ENCODE measurements at regions not wholly inside any gene's neighbourhood (a gene's known extent, or its start where the extent isn't known, plus 50 kb on each side); places are given as distances from the start of the nearest gene placed in this dataset.
"Not testable (repeated sequence)": the region's sequence is repeated elsewhere in the genome, so short reads cannot be mapped to it uniquely, and the experiment has no call there.

DNA sequence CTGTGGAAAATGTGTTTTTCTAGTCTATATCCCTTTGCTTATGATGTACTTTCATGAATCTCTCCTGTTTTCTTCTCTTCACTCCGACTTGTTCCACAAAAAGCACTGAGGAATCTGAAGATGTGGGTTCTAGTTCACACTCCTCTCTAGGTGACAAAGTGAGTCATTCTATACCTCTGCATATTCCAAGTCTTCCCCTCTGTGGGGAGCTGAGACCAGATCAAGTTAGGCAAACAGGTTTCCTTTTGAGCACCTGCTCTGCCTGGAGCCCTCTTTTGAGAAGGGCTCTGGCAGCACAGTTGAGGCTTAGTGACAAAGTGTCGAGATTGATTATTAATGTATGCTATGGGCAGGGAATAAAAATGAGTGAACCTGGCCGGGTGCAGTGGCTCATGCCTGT is 82.4 kb upstream of the VGLL4 start:
- Mint-ChIP-seq H3K27me3 (ENCODE audit: insufficient read depth, unreplicated experiment) (peaks cover 24% of the 10 kb centered on the region), H3K4me3 (ENCODE audit: unreplicated experiment) (no peak overlapping the region), H3K4me1 (ENCODE audit: insufficient read depth, unreplicated experiment) (peaks cover 15% of the 10 kb centered on the region), H3K9me3 (ENCODE audit: unreplicated experiment) (no peaks in the 10 kb centered on the region), H3K27ac (ENCODE audit: low read depth, unreplicated experiment) (no peak overlapping the region), H3K36me3 (ENCODE audit: insufficient read depth, unreplicated experiment) (no peaks in the 10 kb centered on the region)
- TF ChIP-seq, protein P1, sequence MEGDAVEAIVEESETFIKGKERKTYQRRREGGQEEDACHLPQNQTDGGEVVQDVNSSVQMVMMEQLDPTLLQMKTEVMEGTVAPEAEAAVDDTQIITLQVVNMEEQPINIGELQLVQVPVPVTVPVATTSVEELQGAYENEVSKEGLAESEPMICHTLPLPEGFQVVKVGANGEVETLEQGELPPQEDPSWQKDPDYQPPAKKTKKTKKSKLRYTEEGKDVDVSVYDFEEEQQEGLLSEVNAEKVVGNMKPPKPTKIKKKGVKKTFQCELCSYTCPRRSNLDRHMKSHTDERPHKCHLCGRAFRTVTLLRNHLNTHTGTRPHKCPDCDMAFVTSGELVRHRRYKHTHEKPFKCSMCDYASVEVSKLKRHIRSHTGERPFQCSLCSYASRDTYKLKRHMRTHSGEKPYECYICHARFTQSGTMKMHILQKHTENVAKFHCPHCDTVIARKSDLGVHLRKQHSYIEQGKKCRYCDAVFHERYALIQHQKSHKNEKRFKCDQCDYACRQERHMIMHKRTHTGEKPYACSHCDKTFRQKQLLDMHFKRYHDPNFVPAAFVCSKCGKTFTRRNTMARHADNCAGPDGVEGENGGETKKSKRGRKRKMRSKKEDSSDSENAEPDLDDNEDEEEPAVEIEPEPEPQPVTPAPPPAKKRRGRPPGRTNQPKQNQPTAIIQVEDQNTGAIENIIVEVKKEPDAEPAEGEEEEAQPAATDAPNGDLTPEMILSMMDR (IDR thresholded peaks at IDR 0.05; ENCODE audit: unreplicated experiment): no peak
- POLR2A ChIA-PET: no interaction called here
- CTCF ChIA-PET: interaction anchor here (0.7 kb wide), 1 partner anchor 490 kb away, joined by 3 read pairs; no protein-coding TSS in a partner anchor
- BruUV-seq (replicated peaks): no TSS peak
- intact Hi-C loops (cut with micrococcal nuclease): no loop called here
- DNase-seq (ENCODE audit: unreplicated experiment): no peak

DNA sequence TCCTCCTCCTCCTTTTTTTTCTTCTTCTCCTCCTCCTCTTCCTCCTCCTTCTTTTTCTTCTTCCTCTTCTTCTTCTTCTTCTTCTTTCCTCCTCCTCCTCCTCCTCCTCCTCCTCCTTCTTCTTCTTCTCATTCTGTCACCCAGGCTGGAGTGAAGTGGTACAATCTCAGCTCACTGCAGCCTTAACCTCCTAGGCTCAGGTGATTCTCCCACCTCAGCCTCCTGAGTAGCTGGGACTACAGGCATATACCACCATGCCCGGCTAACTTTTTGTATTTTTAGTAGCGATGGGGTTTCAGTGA is 81.6 kb upstream of the VGLL4 start:
- DNase-seq (ENCODE audit: unreplicated experiment); H3K36me3 Mint-ChIP-seq (ENCODE audit: insufficient read depth, unreplicated experiment); H3K9me3 Mint-ChIP-seq (ENCODE audit: unreplicated experiment); intact Hi-C loops (cut with micrococcal nuclease); BruUV-seq (replicated peaks); H3K27ac Mint-ChIP-seq (ENCODE audit: low read depth, unreplicated experiment); CTCF ChIA-PET; H3K4me3 Mint-ChIP-seq (ENCODE audit: unreplicated experiment): not testable (repeated sequence)
- H3K4me1 Mint-ChIP-seq (ENCODE audit: insufficient read depth, unreplicated experiment): peaks cover 19% of the 10 kb centered on the region
- POLR2A ChIA-PET: interaction anchor here (0.6 kb wide), 1 partner anchor 1528 kb away, joined by 3 read pairs; no protein-coding TSS in a partner anchor
- H3K27me3 Mint-ChIP-seq (ENCODE audit: insufficient read depth, unreplicated experiment): peaks cover 24% of the 10 kb centered on the region

DNA sequence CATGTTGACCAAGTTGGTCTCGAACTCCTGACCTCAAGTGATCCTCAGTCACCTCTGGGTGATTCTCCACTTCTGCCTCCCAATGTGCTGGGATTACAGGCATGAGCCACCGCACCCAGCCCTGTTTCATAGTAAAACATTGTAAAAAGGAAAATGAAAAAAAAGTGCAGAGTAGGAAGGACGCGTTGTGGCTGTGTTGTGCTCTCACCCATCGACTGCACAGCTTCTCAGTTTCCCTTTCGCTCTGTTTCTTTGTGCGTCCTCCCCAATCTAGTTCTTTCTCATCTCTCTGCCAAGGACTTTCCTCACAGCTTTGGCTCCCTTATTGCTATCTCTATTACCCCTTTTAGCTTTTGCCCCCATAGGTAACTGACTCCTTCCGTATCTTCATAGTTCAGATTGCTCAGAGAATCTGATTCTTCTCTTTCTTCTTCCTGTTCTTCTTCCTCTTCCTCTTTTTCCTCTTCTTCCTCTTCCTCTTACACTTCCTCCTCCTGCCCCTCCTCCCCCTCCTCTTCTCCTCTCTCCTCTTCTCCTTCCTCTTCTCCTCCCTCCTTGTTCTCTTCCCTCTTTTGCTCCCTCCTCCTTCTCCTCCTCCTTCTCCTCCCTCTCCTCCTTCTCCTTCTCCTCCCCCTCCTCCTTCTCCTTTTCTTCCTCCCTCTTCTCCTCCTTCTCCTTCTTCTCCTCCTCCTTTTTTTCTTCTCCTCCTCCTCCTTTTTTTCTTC is 81.1 kb upstream of the VGLL4 start:
- Mint-ChIP-seq H3K9me3 (ENCODE audit: unreplicated experiment) (no peaks in the 10 kb centered on the region), H3K36me3 (ENCODE audit: insufficient read depth, unreplicated experiment) (no peaks in the 10 kb centered on the region), H3K27me3 (ENCODE audit: insufficient read depth, unreplicated experiment) (peaks cover 24% of the 10 kb centered on the region), H3K4me1 (ENCODE audit: insufficient read depth, unreplicated experiment) (peaks cover 19% of the 10 kb centered on the region), H3K27ac (ENCODE audit: low read depth, unreplicated experiment) (no peak overlapping the region), H3K4me3 (ENCODE audit: unreplicated experiment) (no peak overlapping the region)
- ChIA-PET CTCF (interaction anchor here (0.7 to 0.8 kb wide), 3 partner anchors 26 to 1020 kb away, joined by 3 read pairs; no protein-coding TSS in a partner anchor), POLR2A (interaction anchor here (0.6 to 1.2 kb wide), 3 partner anchors 33 to 1528 kb away, joined by 3 to 5 read pairs (median 4); no protein-coding TSS in a partner anchor)
- no TSS peak for BruUV-seq (replicated peaks)
- no peak for DNase-seq (ENCODE audit: unreplicated experiment)
- TF ChIP-seq, protein P1 (IDR thresholded peaks at IDR 0.05; ENCODE audit: unreplicated experiment): no peak
- intact Hi-C loops (cut with micrococcal nuclease): no loop called here

DNA sequence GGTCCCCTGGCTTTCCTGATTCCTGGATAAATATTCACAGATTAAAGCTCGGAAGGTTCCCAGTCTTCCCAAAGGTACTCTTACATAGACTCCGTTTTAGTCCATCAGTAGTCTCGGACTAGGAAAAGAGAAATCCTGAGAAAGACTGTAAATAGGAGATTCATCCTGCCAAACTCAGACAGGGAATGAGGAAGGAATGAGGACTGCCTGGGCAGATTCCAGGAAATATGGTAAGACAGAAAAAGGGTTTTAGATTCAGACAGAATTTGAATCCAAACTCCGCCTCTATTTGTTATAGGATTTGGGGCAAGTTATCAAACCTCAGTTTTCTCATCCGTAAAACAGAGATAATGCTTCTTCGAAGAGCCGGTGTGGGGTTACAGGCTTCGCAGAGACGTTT is 77.8 kb upstream of the VGLL4 start:
- Mint-ChIP-seq H3K9me3 (ENCODE audit: unreplicated experiment) (no peaks in the 10 kb centered on the region), H3K27ac (ENCODE audit: low read depth, unreplicated experiment) (peak overlapping the region; percentile 94), H3K4me1 (ENCODE audit: insufficient read depth, unreplicated experiment) (peaks cover 19% of the 10 kb centered on the region), H3K4me3 (ENCODE audit: unreplicated experiment) (peak overlapping the region; percentile 98), H3K36me3 (ENCODE audit: insufficient read depth, unreplicated experiment) (no peaks in the 10 kb centered on the region), H3K27me3 (ENCODE audit: insufficient read depth, unreplicated experiment) (peaks cover 22% of the 10 kb centered on the region)
- no peak for DNase-seq (ENCODE audit: unreplicated experiment)
- ChIA-PET POLR2A (interaction anchor here (1.0 to 1.4 kb wide), 4 partner anchors 29 to 120 kb away, joined by 3 to 21 read pairs (median 4); no protein-coding TSS in a partner anchor), CTCF (interaction anchor here (0.6 to 0.8 kb wide), 2 partner anchors 83 to 245 kb away, joined by 3 to 4 read pairs; no protein-coding TSS in a partner anchor)
- TF ChIP-seq, protein P1 (IDR thresholded peaks at IDR 0.05; ENCODE audit: unreplicated experiment): no peak
- BruUV-seq (replicated peaks): no TSS peak
- intact Hi-C loops (cut with micrococcal nuclease): no loop called here

All from MCF 10A (cell line).